Activated CD8-positive, alpha-beta memory T cell treated with anti-CD3 and anti-CD28 coated beads, Interleukin-2, amount 10 ng/mL, durations not matched to agents 7 days and 5 days (primary cell): ENCODE measurements at regions not wholly inside any gene's neighbourhood (a gene's known extent, or its start where the extent isn't known, plus 50 kb on each side); places are given as distances from the start of the nearest gene placed in this dataset.

ENCODE experiments used
- ATAC-seq: fragments of 150-1000 bp; cut with Tn5 transposase; one replicate; pipeline ENCODE4 v1.10.0; 2021; ENCODE audit warnings: moderate library complexity
- CTCF ChIA-PET: fragments of 350-600 bp; sonication (Branson Sonifier 250); formaldehyde crosslinking; loops from one replicate; lab custom pipeline; 2021; ENCODE audit warnings: antibody characterized with exemption; lab: Charles Lee
- DNase-seq: peaks from one replicate; pipeline ENCODE4 v3.0.0-alpha.2; 2020
- H3K27ac Mint-ChIP-seq: one replicate; pipeline ENCODE4 v1.8.0; 2021; ENCODE audit warnings: mild to moderate bottlenecking, mixed read lengths
- H3K27me3 Mint-ChIP-seq: one replicate; pipeline ENCODE4 v1.8.0; 2021; ENCODE audit warnings: mixed read lengths
- H3K36me3 Mint-ChIP-seq: one replicate; pipeline ENCODE4 v1.8.0; 2021; ENCODE audit warnings: mild to moderate bottlenecking, mixed read lengths
- H3K4me1 Mint-ChIP-seq: one replicate; pipeline ENCODE4 v1.8.0; 2021; ENCODE audit warnings: mixed read lengths
- H3K4me3 Mint-ChIP-seq: one replicate; pipeline ENCODE4 v1.8.0; 2021; ENCODE audit warnings: mild to moderate bottlenecking, moderate library complexity, mixed read lengths
- H3K9me3 Mint-ChIP-seq: one replicate; pipeline ENCODE4 v1.8.0; 2022; ENCODE audit warnings: low read depth, mixed read lengths

- H3K9me3 Mint-ChIP-seq = peaks cover 3% of the 10 kb centered on the region
- CTCF ChIA-PET = no interaction called here
These were observed 98.8 kb downstream of the GCNT1 start for GRCh38 chr9:76557674-76558225.

GRCh38 chr9:76558465-76558864, 99.5 kb downstream of the GCNT1 start:
- H3K9me3 Mint-ChIP-seq = peaks cover 3% of the 10 kb centered on the region
- peaks cover 3% of the 10 kb centered on the region for H3K27me3 Mint-ChIP-seq
- no peak overlapping the region for H3K4me3 Mint-ChIP-seq
- ATAC-seq = no peak
- peaks cover 9% of the 10 kb centered on the region for H3K36me3 Mint-ChIP-seq
- DNase-seq = no peak
- no peak overlapping the region for H3K27ac Mint-ChIP-seq
- peaks cover 25% of the 10 kb centered on the region for H3K4me1 Mint-ChIP-seq
- CTCF ChIA-PET = no interaction called here

More at GRCh38 chr9:76557674-76558225, 98.8 kb downstream of the GCNT1 start:
- H3K36me3 Mint-ChIP-seq = peaks cover 9% of the 10 kb centered on the region
- DNase-seq = no peak
- no peak for ATAC-seq
- peaks cover 25% of the 10 kb centered on the region for H3K4me1 Mint-ChIP-seq
- H3K27me3 Mint-ChIP-seq = peaks cover 3% of the 10 kb centered on the region
- H3K27ac Mint-ChIP-seq = no peak overlapping the region
- no peak overlapping the region for H3K4me3 Mint-ChIP-seq

- CTCF ChIA-PET = no interaction called here
- peaks cover 3% of the 10 kb centered on the region for H3K9me3 Mint-ChIP-seq
- no peak for ATAC-seq
These were observed 100.3 kb downstream of the GCNT1 start for GRCh38 chr9:76559286-76559685.

GRCh38 chr9:76560481-76560922, 101.5 kb downstream of the GCNT1 start:
- peaks cover 3% of the 10 kb centered on the region for H3K27me3 Mint-ChIP-seq
- H3K4me1 Mint-ChIP-seq = peaks cover 24% of the 10 kb centered on the region
- H3K4me3 Mint-ChIP-seq = no peak overlapping the region
- no peak overlapping the region for H3K27ac Mint-ChIP-seq
- DNase-seq = no peak
- H3K36me3 Mint-ChIP-seq = peaks cover 7% of the 10 kb centered on the region
- no peak for ATAC-seq
- CTCF ChIA-PET = no interaction called here
- peaks cover 3% of the 10 kb centered on the region for H3K9me3 Mint-ChIP-seq

More at GRCh38 chr9:76559286-76559685, 100.3 kb downstream of the GCNT1 start:
- Mint-ChIP-seq H3K27ac (no peak overlapping the region), H3K36me3 (peaks cover 9% of the 10 kb centered on the region), H3K27me3 (peaks cover 3% of the 10 kb centered on the region), H3K4me1 (peaks cover 23% of the 10 kb centered on the region), H3K4me3 (no peak overlapping the region)
- no peak for DNase-seq

GRCh38 chr9:76561050-76561713, 102.2 kb downstream of the GCNT1 start:
- H3K36me3 Mint-ChIP-seq = peaks cover 9% of the 10 kb centered on the region
- CTCF ChIA-PET = interaction anchor here (1.4 to 5.3 kb wide), 2 partner anchors 15 to 97 kb away, joined by 3 to 34 read pairs; no protein-coding TSS in a partner anchor

More at GRCh38 chr9:76561050-76561713, 102.2 kb downstream of the GCNT1 start:
- Mint-ChIP-seq H3K4me1 (peaks cover 24% of the 10 kb centered on the region), H3K9me3 (peaks cover 3% of the 10 kb centered on the region), H3K27me3 (peaks cover 3% of the 10 kb centered on the region), H3K4me3 (no peak overlapping the region), H3K27ac (no peak overlapping the region)
- ATAC-seq (no peak), DNase-seq (no peak)
